MM.1S (cell line): ENCODE measurements at regions not wholly inside any gene's neighbourhood (a gene's known extent, or its start where the extent isn't known, plus 50 kb on each side); places are given as distances from the start of the nearest gene placed in this dataset.

Experiments
- DNase-seq: peaks from one replicate; pipeline ENCODE4 v3.0.0-alpha.2; 2015
- H2AFZ ChIP-seq: fragments of 300-600 bp; sonication (generic); 2 replicates; pipeline ENCODE4 v1.6.0; 2016; ENCODE audit warnings: antibody characterized with exemption, low read length
- H3F3A ChIP-seq: fragments of 300-600 bp; sonication (generic); 2 replicates; pipeline ENCODE4 v1.6.1; 2016; ENCODE audit warnings: mild to moderate bottlenecking, antibody characterized with exemption, low read length, moderate library complexity, mixed read lengths; ENCODE audit not compliant: insufficient read depth
- H3K27ac ChIP-seq: fragments of 300-600 bp; sonication (generic); 2 replicates; pipeline ENCODE4 v1.5.1; 2016; ENCODE audit warnings: mild to moderate bottlenecking, low read length
- H3K27me3 ChIP-seq: fragments of 300-600 bp; sonication (generic); replicated peaks from 2 replicates; pipeline ENCODE4 v1.6.0; 2016; ENCODE audit warnings: low read length; ENCODE audit not compliant: insufficient read depth
- H3K36me3 ChIP-seq: fragments of 300-600 bp; sonication (generic); replicated peaks from 2 replicates; pipeline ENCODE4 v1.6.1; 2016; ENCODE audit warnings: mild to moderate bottlenecking, low read length, mixed read lengths; ENCODE audit not compliant: insufficient read depth
- H3K4me1 ChIP-seq: fragments of 300-600 bp; sonication (generic); 2 replicates; pipeline ENCODE4 v1.6.1; 2016; ENCODE audit warnings: low read length, mixed read lengths
- H3K4me2 ChIP-seq: fragments of 300-600 bp; sonication (generic); 2 replicates; pipeline ENCODE4 v1.6.0; 2016; ENCODE audit warnings: low read depth, low read length
- H3K4me3 ChIP-seq: fragments of 300-600 bp; sonication (generic); 2 replicates; pipeline ENCODE4 v1.5.1; 2016; ENCODE audit warnings: low read length, mixed read lengths
- H3K79me2 ChIP-seq: fragments of 300-600 bp; sonication (generic); 2 replicates; pipeline ENCODE4 v1.6.1; 2016; ENCODE audit warnings: mixed run types, low read length, mixed read lengths
- H3K9ac ChIP-seq: fragments of 300-600 bp; sonication (generic); 2 replicates; pipeline ENCODE4 v1.6.1; 2016; ENCODE audit warnings: low read length, mixed read lengths
- H3K9me2 ChIP-seq: fragments of 300-600 bp; sonication (generic); replicated peaks from 2 replicates; pipeline ENCODE4 v1.6.1; 2016; ENCODE audit warnings: mild to moderate bottlenecking, low read length, mixed read lengths; ENCODE audit not compliant: insufficient read depth
- H3K9me3 ChIP-seq: fragments of 300-600 bp; sonication (generic); replicated peaks from 2 replicates; pipeline ENCODE4 v1.6.1; 2016; ENCODE audit warnings: mild to moderate bottlenecking, low read length, mixed read lengths; ENCODE audit not compliant: insufficient read depth
- H4K20me1 ChIP-seq: fragments of 300-600 bp; sonication (generic); 2 replicates; pipeline ENCODE4 v1.6.1; 2016; ENCODE audit warnings: mild to moderate bottlenecking, low read length, moderate library complexity, mixed read lengths; ENCODE audit not compliant: insufficient read depth
- CTCF ChIP-seq: fragments of 300-600 bp; sonication (generic); IDR thresholded peaks from 2 replicates; pipeline ENCODE4 v1.5.1; 2016; ENCODE audit warnings: antibody characterized with exemption, low read length, mixed read lengths
- EZH2 ChIP-seq: fragments of 300-600 bp; sonication (generic); optimal IDR thresholded peaks from 2 replicates; pipeline ENCODE3; 2017; ENCODE audit warnings: low read depth, mild to moderate bottlenecking, antibody characterized with exemption, low read length, mixed read lengths
- EZH2phosphoT487 ChIP-seq: fragments of 300-600 bp; sonication (generic); IDR thresholded peaks from 2 replicates; pipeline ENCODE4 v1.6.1; 2018; ENCODE audit warnings: antibody characterized with exemption, low read length

- Histone ChIP-seq H3K4me1 (no peaks in the 10 kb centered on the region), H4K20me1 (no peaks in the 10 kb centered on the region), H3K4me2 (no peak overlapping the region), H2AFZ (no peak overlapping the region), H3K36me3 (no peaks in the 10 kb centered on the region), H3F3A (no peaks in the 10 kb centered on the region), H3K4me3 (no peak overlapping the region), H3K9me3 (no peaks in the 10 kb centered on the region), H3K9me2 (no peaks in the 10 kb centered on the region), H3K79me2 (no peaks in the 10 kb centered on the region), H3K27ac (no peak overlapping the region), H3K27me3 (no peaks in the 10 kb centered on the region), H3K9ac (no peak overlapping the region)
- no peak for TF ChIP-seq EZH2phosphoT487
- no peak for TF ChIP-seq CTCF
- TF ChIP-seq EZH2 = no peak
- no peak for DNase-seq
Observed at GRCh38 chr14:85239791-85240190, 290.2 kb upstream of the FLRT2 start.

- H3K9me2 ChIP-seq = no peaks in the 10 kb centered on the region
- H3F3A ChIP-seq = no peaks in the 10 kb centered on the region
- no peak overlapping the region for H3K9ac ChIP-seq
- no peak overlapping the region for H3K4me2 ChIP-seq
- TF ChIP-seq EZH2phosphoT487 (no peak), CTCF (no peak), EZH2 (no peak)
- H3K36me3 ChIP-seq = no peaks in the 10 kb centered on the region
- no peaks in the 10 kb centered on the region for H3K4me1 ChIP-seq
- no peak overlapping the region for H3K27ac ChIP-seq
- no peaks in the 10 kb centered on the region for H3K9me3 ChIP-seq
- no peak overlapping the region for H2AFZ ChIP-seq
- H3K27me3 ChIP-seq = no peaks in the 10 kb centered on the region
- no peaks in the 10 kb centered on the region for H3K79me2 ChIP-seq
- no peaks in the 10 kb centered on the region for H4K20me1 ChIP-seq
- H3K4me3 ChIP-seq = no peak overlapping the region
- DNase-seq = no peak
Observed at GRCh38 chr14:85241022-85241855, 288.7 kb upstream of the FLRT2 start.

GRCh38 chr14:85242666-85243065, 287.3 kb upstream of the FLRT2 start:
- Histone ChIP-seq H3K4me2 (no peak overlapping the region), H2AFZ (no peak overlapping the region), H3K79me2 (no peaks in the 10 kb centered on the region), H4K20me1 (no peaks in the 10 kb centered on the region), H3K9me3 (no peaks in the 10 kb centered on the region), H3K9me2 (no peaks in the 10 kb centered on the region), H3F3A (no peaks in the 10 kb centered on the region), H3K27me3 (no peaks in the 10 kb centered on the region), H3K9ac (no peak overlapping the region), H3K27ac (no peak overlapping the region), H3K36me3 (no peaks in the 10 kb centered on the region), H3K4me1 (no peaks in the 10 kb centered on the region), H3K4me3 (no peak overlapping the region)
- TF ChIP-seq CTCF (no peak), EZH2phosphoT487 (no peak), EZH2 (no peak)
- DNase-seq = no peak
